ENCODE measurements at regions not wholly inside any gene's neighbourhood (a gene's known extent, or its start where the extent isn't known, plus 50 kb on each side); places are given as distances from the start of the nearest gene placed in this dataset.
"Not testable (repeated sequence)": the region's sequence is repeated elsewhere in the genome, so short reads cannot be mapped to it uniquely, and the experiment has no call there.

GRCh38 chr21:14833666-14834351, 231.0 kb downstream of the NRIP1 start:
- in situ Hi-C loops (cut with HindIII; ENCODE audit: low pct_ligation_motif_present, low pct_unique_long_range_greater_than_20kb, low sequenced_read_pairs): no loop called here
- no peak for DNase-seq

- no peak for DNase-seq
- in situ Hi-C loops (cut with HindIII; ENCODE audit: low pct_ligation_motif_present, low pct_unique_long_range_greater_than_20kb, low sequenced_read_pairs): no loop called here
These were observed 231.6 kb downstream of the NRIP1 start for GRCh38 chr21:14833241-14833640.

GRCh38 chr21:14830307-14830706, 234.5 kb downstream of the NRIP1 start:
- DNase-seq: no peak
- in situ Hi-C loops (cut with HindIII; ENCODE audit: low pct_ligation_motif_present, low pct_unique_long_range_greater_than_20kb, low sequenced_read_pairs): no loop called here

DNA sequence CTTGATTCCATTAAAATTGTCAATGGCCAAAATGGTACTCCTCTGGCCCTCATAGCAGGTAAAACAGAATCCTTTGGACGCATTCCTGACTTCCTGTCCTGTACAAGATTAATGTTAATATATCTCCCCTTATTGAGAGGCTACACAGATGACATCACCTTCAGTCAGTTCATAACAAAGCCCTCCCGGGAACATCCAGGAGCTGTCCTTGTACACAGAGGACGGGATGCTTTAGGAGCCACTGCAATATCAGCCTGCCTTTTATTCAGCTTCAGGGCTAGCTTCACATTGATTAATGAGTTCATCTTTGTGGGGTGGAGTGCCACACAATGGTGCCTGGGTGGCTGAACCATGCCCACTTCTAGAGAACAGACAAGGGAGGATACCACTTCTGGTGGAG, 235.1 kb downstream of the NRIP1 start:
- in situ Hi-C loops (cut with HindIII; ENCODE audit: low pct_ligation_motif_present, low pct_unique_long_range_greater_than_20kb, low sequenced_read_pairs): no loop called here

GRCh38 chr21:14827468-14827867, 237.3 kb downstream of the NRIP1 start:
- no peak for DNase-seq
- in situ Hi-C loops (cut with HindIII; ENCODE audit: low pct_ligation_motif_present, low pct_unique_long_range_greater_than_20kb, low sequenced_read_pairs): no loop called here

More for the DNA sequence above, 235.1 kb downstream of the NRIP1 start:
- DNase-seq: no peak

DNA sequence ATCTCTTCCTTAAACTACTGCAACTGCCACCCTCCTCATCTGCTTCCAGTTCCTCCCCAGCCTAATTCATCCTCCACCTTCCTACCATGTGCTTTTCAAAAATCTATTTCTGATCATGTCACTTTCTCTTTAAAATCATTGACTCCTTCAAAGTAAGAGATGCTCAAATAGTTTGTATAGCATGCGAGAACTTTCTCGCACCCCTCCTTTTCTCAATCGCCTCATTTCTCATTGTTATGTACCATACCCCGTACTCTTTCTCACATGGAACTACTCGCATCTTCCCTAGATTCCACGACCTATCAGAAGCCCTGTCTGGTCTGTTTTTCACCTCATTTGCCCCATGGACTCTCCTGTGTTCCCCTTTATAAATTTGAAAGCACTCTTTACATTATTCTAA, 238.2 kb downstream of the NRIP1 start:
- DNase-seq: no peak

DNA sequence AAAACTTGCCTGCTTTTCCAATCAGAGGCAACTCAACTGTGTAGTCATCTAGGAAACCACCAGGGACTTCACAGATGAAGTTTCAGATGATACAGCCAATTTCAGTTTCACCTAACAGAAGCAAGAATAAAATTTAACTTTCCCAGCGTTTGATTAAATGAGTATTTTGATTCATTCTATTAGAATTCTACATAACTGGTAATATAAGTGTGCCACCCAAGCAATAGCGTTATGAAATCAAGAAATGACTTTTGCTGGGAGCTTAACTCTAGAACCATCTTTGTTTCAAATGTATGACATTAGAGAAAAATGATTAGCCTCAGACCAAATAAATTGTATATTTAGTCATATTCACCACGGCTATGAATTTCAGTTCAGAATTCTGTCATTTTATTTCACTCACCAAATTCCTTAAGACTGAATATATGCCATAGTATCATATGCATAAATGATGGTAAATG, 239.3 kb downstream of the NRIP1 start:
- DNase-seq: no peak
- in situ Hi-C loops (cut with HindIII; ENCODE audit: low pct_ligation_motif_present, low pct_unique_long_range_greater_than_20kb, low sequenced_read_pairs): no loop called here

More for the DNA sequence above, 238.2 kb downstream of the NRIP1 start:
- in situ Hi-C loops (cut with HindIII; ENCODE audit: low pct_ligation_motif_present, low pct_unique_long_range_greater_than_20kb, low sequenced_read_pairs): no loop called here

- in situ Hi-C loops (cut with HindIII; ENCODE audit: low pct_ligation_motif_present, low pct_unique_long_range_greater_than_20kb, low sequenced_read_pairs): no loop called here
- DNase-seq: no peak
These were observed 240.7 kb downstream of the NRIP1 start for GRCh38 chr21:14824126-14824525.

DNA sequence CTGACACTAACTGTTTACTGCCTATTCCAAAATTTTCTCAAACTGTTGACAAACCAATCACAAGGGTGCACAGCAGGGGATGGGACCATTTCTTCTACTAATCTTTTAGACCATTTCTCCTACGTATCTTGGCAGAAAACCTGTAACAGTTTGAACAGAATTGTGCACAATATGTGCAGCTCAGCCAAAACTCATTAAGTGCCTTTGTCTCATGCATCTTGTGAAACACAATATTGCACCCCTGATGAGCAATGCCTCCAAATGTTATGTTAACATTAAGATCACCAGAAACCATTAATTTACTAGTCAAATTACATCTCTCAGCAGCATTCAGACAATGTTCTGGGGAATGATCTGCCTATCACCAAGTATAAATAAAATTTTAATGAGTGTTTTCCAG, 247.5 kb downstream of the NRIP1 start:
- in situ Hi-C loops (cut with HindIII; ENCODE audit: low pct_ligation_motif_present, low pct_unique_long_range_greater_than_20kb, low sequenced_read_pairs): no loop called here
- DNase-seq: no peak

GRCh38 chr21:14814991-14815390, 249.8 kb downstream of the NRIP1 start:
- in situ Hi-C loops (cut with HindIII; ENCODE audit: low pct_ligation_motif_present, low pct_unique_long_range_greater_than_20kb, low sequenced_read_pairs): no loop called here
- DNase-seq: no peak

DNA sequence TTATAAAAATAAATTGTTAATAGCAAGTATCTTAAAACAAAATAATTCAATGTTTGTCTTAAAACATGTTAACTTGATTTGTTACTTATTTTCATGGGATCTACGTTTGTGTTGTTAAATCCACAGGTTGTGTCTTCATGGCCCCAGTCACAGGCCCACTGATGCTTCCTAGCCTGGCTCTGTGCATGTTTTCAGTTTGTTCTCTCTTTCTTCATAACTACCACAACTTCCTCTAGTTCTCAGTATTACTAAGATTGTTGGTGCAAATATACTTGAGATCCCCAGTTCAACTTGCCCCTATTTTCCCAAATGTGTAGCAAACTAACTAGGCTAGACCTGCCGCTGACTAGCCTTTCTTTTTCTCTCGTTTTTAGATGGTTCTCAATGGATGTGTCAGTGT, 250.5 kb downstream of the NRIP1 start:
- in situ Hi-C loops (cut with HindIII; ENCODE audit: low pct_ligation_motif_present, low pct_unique_long_range_greater_than_20kb, low sequenced_read_pairs): no loop called here
- no peak for DNase-seq

DNA sequence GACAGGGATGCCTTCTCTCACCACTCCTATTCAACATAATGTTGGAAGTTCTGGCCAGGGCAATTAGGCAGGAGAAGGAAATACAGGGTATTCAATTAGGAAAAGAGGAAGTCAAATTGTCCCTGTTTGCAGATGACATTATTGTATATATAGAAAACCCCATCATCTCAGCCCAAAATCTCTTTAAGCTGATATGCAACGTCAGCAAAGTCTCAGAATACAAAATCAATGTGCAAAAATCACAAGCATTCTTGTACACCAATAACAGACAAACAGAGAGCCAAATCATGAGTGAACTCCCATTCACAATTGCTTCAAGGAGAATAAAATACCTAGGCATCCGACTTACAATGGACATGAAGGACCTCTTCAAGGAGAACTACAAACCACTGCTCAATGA, 258.1 kb upstream of the SAMSN1 start:
- in situ Hi-C loops (cut with HindIII; ENCODE audit: low pct_ligation_motif_present, low pct_unique_long_range_greater_than_20kb, low sequenced_read_pairs); DNase-seq: not testable (repeated sequence)

DNA sequence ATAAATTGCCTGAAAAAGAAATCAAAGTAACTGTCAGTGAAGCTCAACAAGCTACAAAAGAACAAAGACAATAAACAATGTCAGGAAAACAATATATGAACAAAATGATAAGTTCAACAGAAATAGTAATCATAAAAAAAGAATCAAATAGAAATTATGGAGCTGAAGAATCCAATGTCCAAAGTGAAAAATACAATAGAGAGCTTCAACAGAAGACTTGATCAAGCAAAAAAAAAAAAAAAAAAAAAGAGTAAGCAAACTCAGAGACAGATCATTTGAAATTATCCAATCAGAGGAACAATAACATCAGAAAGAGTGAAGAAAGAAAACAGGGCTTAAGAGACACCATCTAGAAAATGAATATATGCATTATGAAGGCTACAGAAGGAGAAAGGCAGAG, 251.4 kb upstream of the SAMSN1 start:
- DNase-seq: no peak
- in situ Hi-C loops (cut with HindIII; ENCODE audit: low pct_ligation_motif_present, low pct_unique_long_range_greater_than_20kb, low sequenced_read_pairs): no loop called here

DNA sequence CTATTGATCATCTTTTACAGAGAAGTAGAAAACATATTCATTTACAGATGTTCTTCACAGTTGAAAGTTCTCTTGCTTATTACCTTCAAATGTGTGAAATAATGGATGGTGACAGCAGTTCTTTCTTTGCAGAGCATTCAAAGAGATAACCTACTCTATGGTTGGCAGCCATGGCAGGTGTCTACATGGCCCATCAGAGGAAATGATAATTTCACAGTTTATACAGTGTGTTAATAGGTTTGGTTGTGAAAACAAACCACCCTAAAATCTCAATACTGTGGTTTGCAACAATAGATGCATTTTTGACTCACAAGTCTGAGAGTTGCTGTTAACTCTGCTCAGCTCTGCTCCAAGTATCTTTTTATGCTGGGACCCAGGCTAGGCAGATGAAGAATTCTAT, 241.2 kb upstream of the SAMSN1 start:
- in situ Hi-C loops (cut with HindIII; ENCODE audit: low pct_ligation_motif_present, low pct_unique_long_range_greater_than_20kb, low sequenced_read_pairs): no loop called here

DNA sequence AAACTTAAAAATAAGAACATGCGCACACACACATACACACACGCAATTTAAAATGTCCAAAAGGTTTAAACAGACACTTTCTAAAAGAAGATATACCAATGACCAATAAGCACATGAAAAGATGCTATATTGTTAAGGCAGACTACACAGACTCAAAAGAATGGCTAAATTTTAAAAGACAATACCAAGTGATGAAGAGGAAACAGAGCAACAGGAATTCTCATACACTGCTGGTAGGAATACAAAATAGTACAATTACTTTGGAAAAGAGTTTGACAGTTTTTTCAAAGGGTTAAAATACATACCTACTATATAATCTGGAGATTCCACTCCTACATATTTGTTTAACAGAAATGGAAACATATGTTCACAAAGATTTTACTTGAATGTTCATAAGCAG, 239.6 kb upstream of the SAMSN1 start:
- in situ Hi-C loops (cut with HindIII; ENCODE audit: low pct_ligation_motif_present, low pct_unique_long_range_greater_than_20kb, low sequenced_read_pairs): no loop called here
- no peak for DNase-seq

More for the DNA sequence above, 241.2 kb upstream of the SAMSN1 start:
- DNase-seq: no peak

- peak; percentile 48 for DNase-seq
- in situ Hi-C loops (cut with HindIII; ENCODE audit: low pct_ligation_motif_present, low pct_unique_long_range_greater_than_20kb, low sequenced_read_pairs): no loop called here
These were observed 227.7 kb upstream of the SAMSN1 start for GRCh38 chr21:14773777-14774345.

GRCh38 chr21:14771593-14771992, 225.5 kb upstream of the SAMSN1 start:
- in situ Hi-C loops (cut with HindIII; ENCODE audit: low pct_ligation_motif_present, low pct_unique_long_range_greater_than_20kb, low sequenced_read_pairs): no loop called here
- DNase-seq: no peak

DNA sequence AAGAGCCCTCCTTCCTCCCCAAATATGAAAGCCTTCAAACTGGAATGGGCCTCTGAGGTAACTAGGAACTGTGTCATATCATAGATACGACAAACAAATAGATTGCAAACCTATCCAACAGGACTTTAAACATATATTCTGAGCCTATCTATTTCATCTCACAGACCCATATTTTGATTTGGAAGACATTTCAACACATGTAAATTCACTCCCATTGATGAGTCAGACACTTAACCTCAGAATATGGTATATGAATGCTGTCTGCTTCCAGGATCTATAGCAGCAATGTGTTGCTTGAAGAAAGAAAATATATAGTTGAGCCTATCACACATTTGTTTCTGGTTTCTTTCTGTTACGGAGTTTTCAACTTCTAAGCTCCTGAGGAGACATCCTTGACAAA, 221.9 kb upstream of the SAMSN1 start:
- no peak for DNase-seq
- in situ Hi-C loops (cut with HindIII; ENCODE audit: low pct_ligation_motif_present, low pct_unique_long_range_greater_than_20kb, low sequenced_read_pairs): no loop called here

DNA sequence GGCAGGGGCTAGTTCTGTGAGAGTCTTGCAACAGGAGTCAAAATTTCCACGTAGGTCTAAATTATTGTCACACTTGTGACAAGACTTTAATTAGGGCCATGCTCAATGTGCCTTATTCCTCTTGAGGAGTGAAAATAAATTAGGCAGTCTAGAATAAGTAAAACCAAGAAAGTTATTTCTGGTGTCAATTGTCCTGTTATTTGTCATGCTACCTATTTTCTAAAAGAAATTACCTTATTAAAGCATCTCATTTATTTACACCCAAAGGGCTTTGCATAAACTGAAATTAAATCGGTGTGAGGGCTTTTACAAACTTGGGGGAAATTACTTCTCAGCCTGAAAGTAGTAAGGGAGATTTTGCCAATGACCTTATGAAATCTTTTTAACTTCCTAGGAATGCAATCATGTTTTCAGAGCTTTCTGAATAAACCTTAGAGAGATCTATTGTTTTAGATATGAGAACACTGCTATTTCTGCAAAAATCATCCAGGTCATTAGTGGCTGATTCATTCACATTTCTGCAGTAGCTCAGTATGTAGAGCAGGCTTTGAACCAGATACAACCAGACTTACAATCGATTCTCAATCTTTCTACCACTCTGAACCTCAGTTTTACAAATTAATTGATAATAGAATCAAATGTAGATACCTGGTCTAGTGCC, 221.2 kb upstream of the SAMSN1 start:
- DNase-seq: no peak
- in situ Hi-C loops (cut with HindIII; ENCODE audit: low pct_ligation_motif_present, low pct_unique_long_range_greater_than_20kb, low sequenced_read_pairs): no loop called here

GRCh38 chr21:14766241-14766640, 220.1 kb upstream of the SAMSN1 start:
- DNase-seq: no peak
- in situ Hi-C loops (cut with HindIII; ENCODE audit: low pct_ligation_motif_present, low pct_unique_long_range_greater_than_20kb, low sequenced_read_pairs): no loop called here
